Neuronal stem cell (in vitro differentiated cells): ENCODE measurements at regions not wholly inside any gene's neighbourhood (a gene's known extent, or its start where the extent isn't known, plus 50 kb on each side); places are given as distances from the start of the nearest gene placed in this dataset.

Experiments
- DNase-seq: peaks from one replicate; pipeline ENCODE4 v3.0.0-alpha.2; 2013; ENCODE audit warnings: low spot score
- H2AFZ ChIP-seq: one replicate; pipeline ENCODE4 v1.6.1; 2013; ENCODE audit warnings: mild to moderate bottlenecking, low read length, inconsistent platforms
- H2AK5ac ChIP-seq: 2 replicates; pipeline ENCODE4 v1.6.1; 2013; ENCODE audit warnings: low read depth, mild to moderate bottlenecking, inconsistent platforms, low read length, moderate library complexity, mixed read lengths
- H2BK120ac ChIP-seq: 2 replicates; pipeline ENCODE4 v1.6.1; 2013; ENCODE audit warnings: low read depth, mild to moderate bottlenecking, inconsistent platforms, low read length, moderate library complexity, mixed read lengths
- H2BK12ac ChIP-seq: one replicate; pipeline ENCODE4 v1.6.1; 2013; ENCODE audit warnings: low read length, inconsistent platforms
- H2BK15ac ChIP-seq: 2 replicates; pipeline ENCODE4 v1.6.1; 2013; ENCODE audit warnings: mild to moderate bottlenecking, low read length, inconsistent platforms, mixed read lengths
- H2BK5ac ChIP-seq: one replicate; pipeline ENCODE4 v1.6.1; 2013; ENCODE audit warnings: inconsistent platforms, mild to moderate bottlenecking, low read length, moderate library complexity
- H3K14ac ChIP-seq: one replicate; pipeline ENCODE4 v1.6.1; 2013; ENCODE audit warnings: low read length, inconsistent platforms
- H3K18ac ChIP-seq: 2 replicates; pipeline ENCODE4 v1.6.1; 2013; ENCODE audit warnings: low read length, inconsistent platforms
- H3K23ac ChIP-seq: 2 replicates; pipeline ENCODE4 v1.6.1; 2013; ENCODE audit warnings: low read depth, mild to moderate bottlenecking, mixed read lengths, low read length, inconsistent platforms; ENCODE audit not compliant: poor library complexity
- H3K27ac ChIP-seq: replicated peaks from 3 replicates; pipeline ENCODE4 v1.5.1; 2013; ENCODE audit warnings: low read length, inconsistent platforms
- H3K27me3 ChIP-seq, 3 experiments: 2 replicates each; pipeline ENCODE4 v1.6.1; 2013; ENCODE audit warnings: low read length in 3 of 3, mild to moderate bottlenecking in 2 of 3, inconsistent platforms in 1 of 3, low read depth in 1 of 3, mixed read lengths in 1 of 3, moderate library complexity in 1 of 3; ENCODE audit not compliant: control insufficient read depth in 3 of 3, insufficient read depth in 3 of 3
- H3K36me3 ChIP-seq, 2 donors: replicated peaks in 1 of 2; 2 replicates each; pipeline ENCODE4 v1.6.1; 2013; ENCODE audit warnings: low read length in 2 of 2; ENCODE audit not compliant: control insufficient read depth in 2 of 2, insufficient read depth in 2 of 2
- H3K4ac ChIP-seq: 2 replicates; pipeline ENCODE4 v1.6.1; 2013; ENCODE audit warnings: inconsistent platforms, mild to moderate bottlenecking, low read length, moderate library complexity
- H3K4me1 ChIP-seq, 2 donors: 1 replicate in 1 of 2; 2 replicates in 1 of 2; pipeline ENCODE4 v1.6.1; 2013; ENCODE audit warnings: low read length in 2 of 2, low read depth in 1 of 2; ENCODE audit not compliant: control insufficient read depth in 2 of 2, insufficient read depth in 1 of 2
- H3K4me2 ChIP-seq: one replicate; pipeline ENCODE4 v1.6.1; 2013; ENCODE audit warnings: mild to moderate bottlenecking, low read length, inconsistent platforms; ENCODE audit not compliant: insufficient read depth, poor library complexity, severe bottlenecking
- H3K4me3 ChIP-seq, 2 donors: 2 replicates each; pipeline ENCODE4 v1.5.1; 2013; ENCODE audit warnings: low read length in 2 of 2, mild to moderate bottlenecking in 2 of 2, inconsistent platforms in 1 of 2, moderate library complexity in 1 of 2
- H3K79me1 ChIP-seq: one replicate; pipeline ENCODE4 v1.6.1; 2013; ENCODE audit warnings: low read depth, mild to moderate bottlenecking, inconsistent platforms, low read length, moderate library complexity
- H3K9ac ChIP-seq: one replicate; pipeline ENCODE4 v1.6.1; 2013; ENCODE audit warnings: mild to moderate bottlenecking, low read depth, low read length, inconsistent platforms; ENCODE audit not compliant: poor library complexity
- H3K9me3 ChIP-seq, 2 donors: replicated peaks in 1 of 2; 2 replicates each; pipeline versions ENCODE3 to v1.6.1; 2013; ENCODE audit warnings: low read length in 2 of 2, mild to moderate bottlenecking in 2 of 2, inconsistent platforms in 1 of 2, low read depth in 1 of 2, mixed read lengths in 1 of 2, moderate library complexity in 1 of 2; ENCODE audit not compliant: control insufficient read depth in 2 of 2, insufficient read depth in 1 of 2
- H4K8ac ChIP-seq: one replicate; pipeline ENCODE4 v1.6.1; 2013; ENCODE audit warnings: low read depth, mild to moderate bottlenecking, inconsistent platforms, low read length, moderate library complexity
- H4K91ac ChIP-seq: one replicate; pipeline ENCODE4 v1.6.1; 2013; ENCODE audit warnings: low read length, low read depth, mild to moderate bottlenecking, inconsistent platforms; ENCODE audit not compliant: poor library complexity
- WGBS, 2 donors: extraction: QIAGEN DNeasy Blood & Tissue Kit; methylation state at CpG; one replicate each; pipeline ENCODE4 v1.1.7; 2013; ENCODE audit warnings: missing lambda C conversion rate in 2 of 2, mixed read lengths in 1 of 2; ENCODE audit not compliant: insufficient read length in 2 of 2, insufficient replicate concordance in 1 of 2; ENCODE audit errors: extremely low coverage in 2 of 2; 5-methylcytosine and 5-hydroxymethylcytosine counted together

GRCh38 chr2:19419211-19419880 is 60.9 kb upstream of the OSR1 start:
- H2BK12ac ChIP-seq = no peak overlapping the region
- no peak overlapping the region for H2BK5ac ChIP-seq
- no CpG with 5 or more reads among the region's 3 CpGs for WGBS, 2 donors
- H3K27me3 ChIP-seq = no peaks in the 10 kb centered on the region
- no peak overlapping the region for H3K18ac ChIP-seq
- no peak overlapping the region for H3K27ac ChIP-seq
- no peaks in the 10 kb centered on the region for H3K9me3 ChIP-seq
- no peak overlapping the region for H4K8ac ChIP-seq
- H3K4me1 ChIP-seq = no peaks in the 10 kb centered on the region
- H3K79me1 ChIP-seq = no peaks in the 10 kb centered on the region
- no peak overlapping the region for H3K9ac ChIP-seq
- no peak overlapping the region for H3K4me3 ChIP-seq
- H3K36me3 ChIP-seq = no peaks in the 10 kb centered on the region
- H2BK15ac ChIP-seq = no peak overlapping the region
- no peak for DNase-seq
- H3K4me2 ChIP-seq = no peak overlapping the region
- H3K23ac ChIP-seq = no peak overlapping the region
- no peak overlapping the region for H2BK120ac ChIP-seq
- H4K91ac ChIP-seq = no peak overlapping the region
- H3K4ac ChIP-seq = no peak overlapping the region
- H3K14ac ChIP-seq = no peak overlapping the region
- H2AK5ac ChIP-seq = no peak overlapping the region
- no peak overlapping the region for H2AFZ ChIP-seq

- Histone ChIP-seq H3K4me1 (no peaks in the 10 kb centered on the region), H3K4me2 (no peak overlapping the region), H3K18ac (no peak overlapping the region), H3K27ac (no peak overlapping the region), H3K36me3 (no peaks in the 10 kb centered on the region), H3K4ac (no peak overlapping the region), H3K4me3 (no peak overlapping the region), H2BK12ac (no peak overlapping the region), H3K79me1 (no peaks in the 10 kb centered on the region), H3K27me3 (no peaks in the 10 kb centered on the region), H3K14ac (no peak overlapping the region), H2BK15ac (no peak overlapping the region), H4K91ac (no peak overlapping the region), H2BK120ac (no peak overlapping the region), H3K9me3 (no peaks in the 10 kb centered on the region), H2AK5ac (no peak overlapping the region), H2AFZ (no peak overlapping the region), H3K9ac (no peak overlapping the region), H4K8ac (no peak overlapping the region), H3K23ac (no peak overlapping the region), H2BK5ac (no peak overlapping the region)
- no peak for DNase-seq
- WGBS, 2 donors = no CpG with 5 or more reads among the region's 3 CpGs
Measured at GRCh38 chr2:19416784-19417684, 58.6 kb upstream of the OSR1 start.

GRCh38 chr2:19416083-19416482 is 57.7 kb upstream of the OSR1 start:
- no peak overlapping the region for H3K9ac ChIP-seq
- no peaks in the 10 kb centered on the region for H3K9me3 ChIP-seq
- no CpG with 5 or more reads among the region's 2 CpGs for WGBS, 2 donors
- no peak for DNase-seq
- no peaks in the 10 kb centered on the region for H3K4me1 ChIP-seq
- no peak overlapping the region for H3K18ac ChIP-seq
- no peak overlapping the region for H2BK15ac ChIP-seq
- H3K36me3 ChIP-seq = no peaks in the 10 kb centered on the region
- no peak overlapping the region for H3K14ac ChIP-seq
- no peaks in the 10 kb centered on the region for H3K27me3 ChIP-seq
- H2BK12ac ChIP-seq = no peak overlapping the region
- H2AK5ac ChIP-seq = no peak overlapping the region
- H3K23ac ChIP-seq = no peak overlapping the region
- H4K8ac ChIP-seq = no peak overlapping the region
- H2AFZ ChIP-seq = no peak overlapping the region
- no peak overlapping the region for H3K4me3 ChIP-seq
- no peaks in the 10 kb centered on the region for H3K79me1 ChIP-seq
- no peak overlapping the region for H4K91ac ChIP-seq
- no peak overlapping the region for H3K4ac ChIP-seq
- no peak overlapping the region for H2BK120ac ChIP-seq
- no peak overlapping the region for H3K4me2 ChIP-seq
- H2BK5ac ChIP-seq = no peak overlapping the region
- no peak overlapping the region for H3K27ac ChIP-seq

GRCh38 chr2:19409046-19409445 is 50.6 kb upstream of the OSR1 start:
- no peak overlapping the region for H3K4me2 ChIP-seq
- no peaks in the 10 kb centered on the region for H3K9me3 ChIP-seq
- no peak overlapping the region for H4K8ac ChIP-seq
- H3K4me1 ChIP-seq = no peaks in the 10 kb centered on the region
- H3K27me3 ChIP-seq = no peaks in the 10 kb centered on the region
- no peak overlapping the region for H3K9ac ChIP-seq
- no peak for DNase-seq
- H2BK120ac ChIP-seq = no peak overlapping the region
- no peak overlapping the region for H3K18ac ChIP-seq
- H2AFZ ChIP-seq = no peak overlapping the region
- H3K4ac ChIP-seq = no peak overlapping the region
- WGBS, 2 donors = no CpG with 5 or more reads among the region's 2 CpGs
- H4K91ac ChIP-seq = no peak overlapping the region
- H2BK12ac ChIP-seq = no peak overlapping the region
- no peak overlapping the region for H2BK15ac ChIP-seq
- H3K23ac ChIP-seq = no peak overlapping the region
- H2AK5ac ChIP-seq = no peak overlapping the region
- no peaks in the 10 kb centered on the region for H3K36me3 ChIP-seq
- H2BK5ac ChIP-seq = no peak overlapping the region
- H3K4me3 ChIP-seq = no peak overlapping the region
- no peaks in the 10 kb centered on the region for H3K79me1 ChIP-seq
- no peak overlapping the region for H3K27ac ChIP-seq
- no peak overlapping the region for H3K14ac ChIP-seq
